IPS DF 6.9 (cell line): ENCODE measurements at regions not wholly inside any gene's neighbourhood (a gene's known extent, or its start where the extent isn't known, plus 50 kb on each side); places are given as distances from the start of the nearest gene placed in this dataset.

Experiments
- DNase-seq: peaks from one replicate; pipeline ENCODE4 v3.0.0-alpha.2; 2013; ENCODE audit warnings: low read depth, low spot score
- H3K27ac ChIP-seq: one replicate; pipeline ENCODE4 v1.5.1; 2013; ENCODE audit warnings: low read length, control low read depth
- H3K27me3 ChIP-seq: 2 replicates; pipeline ENCODE4 v1.6.1; 2013; ENCODE audit warnings: mild to moderate bottlenecking, low read length; ENCODE audit not compliant: control insufficient read depth, insufficient read depth
- H3K36me3 ChIP-seq: 2 replicates; pipeline ENCODE4 v1.6.1; 2013; ENCODE audit warnings: low read length; ENCODE audit not compliant: control insufficient read depth, insufficient read depth
- H3K4me1 ChIP-seq: 2 replicates; pipeline ENCODE4 v1.6.1; 2013; ENCODE audit warnings: low read length; ENCODE audit not compliant: control insufficient read depth, insufficient read depth
- H3K4me3 ChIP-seq: 2 replicates; pipeline ENCODE4 v1.5.1; 2013; ENCODE audit warnings: mild to moderate bottlenecking, low read length
- H3K9me3 ChIP-seq: 2 replicates; pipeline ENCODE4 v1.6.1; 2013; ENCODE audit warnings: low read length, inconsistent platforms; ENCODE audit not compliant: control insufficient read depth, insufficient read depth
- WGBS: extraction: QIAGEN DNeasy Blood & Tissue Kit; methylation state at CpG from one replicate; pipeline ENCODE4 v1.1.7; 2013; ENCODE audit warnings: mixed read lengths, missing lambda C conversion rate; ENCODE audit not compliant: insufficient read length, insufficient coverage; 5-methylcytosine and 5-hydroxymethylcytosine counted together

GRCh38 chr3:126267169-126267975 lies 87.0 kb upstream of the ALDH1L1 start:
- Histone ChIP-seq H3K27me3 (no peaks in the 10 kb centered on the region; the same call in 1 of the 2 replicates), H3K36me3 (no peaks in the 10 kb centered on the region), H3K9me3 (no peaks in the 10 kb centered on the region), H3K4me3 (peak overlapping the region; percentile 38; the same call in 1 of the 2 replicates), H3K27ac (no peak overlapping the region), H3K4me1 (peaks cover 11% of the 10 kb centered on the region)
- no peak for DNase-seq
- no CpG with 5 or more reads among the region's 62 CpGs for WGBS

DNA sequence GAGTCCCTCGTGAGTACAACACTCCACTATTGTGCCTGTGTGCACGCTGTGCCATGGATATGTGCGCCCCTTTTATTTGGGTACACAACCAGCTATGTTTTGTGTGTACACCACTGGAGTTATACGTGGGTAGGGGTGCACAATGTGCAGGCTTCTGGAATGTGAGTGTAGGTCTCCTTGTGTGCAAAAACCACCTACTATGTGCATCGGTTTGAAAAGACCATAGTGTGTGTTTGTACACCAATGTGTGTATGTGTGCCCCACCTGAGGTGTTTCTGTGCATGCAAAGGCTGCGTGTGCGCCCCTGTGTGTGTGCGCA lies 86.4 kb upstream of the ALDH1L1 start:
- Histone ChIP-seq H3K9me3 (no peaks in the 10 kb centered on the region), H3K36me3 (no peaks in the 10 kb centered on the region), H3K27ac (no peak overlapping the region), H3K4me3 (peak overlapping the region; percentile 38; the same call in 1 of the 2 replicates), H3K27me3 (no peaks in the 10 kb centered on the region; the same call in 1 of the 2 replicates), H3K4me1 (peaks cover 11% of the 10 kb centered on the region)
- DNase-seq: no peak
- WGBS: no CpG with 5 or more reads among the region's 8 CpGs

GRCh38 chr3:126266291-126266840 lies 86.0 kb upstream of the ALDH1L1 start:
- Histone ChIP-seq H3K27ac (no peak overlapping the region), H3K4me1 (peaks cover 11% of the 10 kb centered on the region), H3K9me3 (no peaks in the 10 kb centered on the region), H3K4me3 (no peak overlapping the region), H3K36me3 (no peaks in the 10 kb centered on the region), H3K27me3 (no peaks in the 10 kb centered on the region; the same call in 1 of the 2 replicates)
- WGBS: no CpG with 5 or more reads among the region's 15 CpGs
- DNase-seq: no peak

DNA sequence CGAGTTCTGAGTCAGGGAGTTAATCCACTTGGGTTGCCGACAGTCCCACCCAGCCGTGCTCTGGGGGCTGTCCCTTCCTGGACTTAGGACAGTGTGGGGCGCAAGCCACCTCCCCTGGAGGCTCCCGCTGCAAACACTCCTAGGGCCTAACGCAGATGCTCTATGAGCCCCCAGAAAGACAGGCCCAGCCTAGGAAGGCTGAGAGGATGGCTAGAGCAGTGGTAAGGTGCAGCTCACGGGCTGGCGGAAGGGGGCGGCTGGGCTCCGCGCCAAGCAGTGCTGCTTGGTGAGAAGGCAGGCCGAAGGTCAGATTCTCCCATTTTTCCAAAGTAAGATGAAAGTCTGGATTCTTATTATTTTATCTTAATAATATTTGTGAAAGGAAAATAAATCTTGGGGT lies 84.6 kb upstream of the ALDH1L1 start:
- H3K36me3 ChIP-seq: no peaks in the 10 kb centered on the region
- H3K4me1 ChIP-seq: peaks cover 11% of the 10 kb centered on the region
- no peaks in the 10 kb centered on the region for H3K9me3 ChIP-seq
- H3K4me3 ChIP-seq: no peak overlapping the region
- H3K27ac ChIP-seq: no peak overlapping the region
- no peaks in the 10 kb centered on the region; the same call in 1 of the 2 replicates for H3K27me3 ChIP-seq
- DNase-seq: no peak
- WGBS: no CpG with 5 or more reads among the region's 12 CpGs

DNA sequence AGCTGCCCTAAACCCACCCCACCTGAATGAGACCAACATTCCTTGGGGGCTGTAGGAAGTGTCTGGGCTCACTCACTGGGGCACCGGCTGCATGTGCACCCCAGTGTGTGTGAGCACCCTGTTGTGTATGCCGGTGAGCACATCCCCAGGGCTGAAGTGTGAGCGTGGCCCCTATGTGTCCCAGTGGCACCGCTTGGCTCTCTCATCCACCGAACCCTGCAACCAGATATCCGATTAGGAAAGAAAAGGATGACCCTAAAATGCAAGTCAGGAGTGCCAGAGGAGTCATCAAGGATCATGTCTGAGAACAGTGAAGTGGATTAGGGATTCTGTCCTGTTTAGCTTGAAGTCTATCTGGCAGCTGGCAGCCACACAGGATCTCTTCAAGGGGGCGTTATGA lies 84.0 kb upstream of the ALDH1L1 start:
- Histone ChIP-seq H3K4me3 (no peak overlapping the region), H3K27me3 (no peaks in the 10 kb centered on the region; the same call in 1 of the 2 replicates), H3K9me3 (no peaks in the 10 kb centered on the region), H3K4me1 (peaks cover 11% of the 10 kb centered on the region), H3K36me3 (no peaks in the 10 kb centered on the region), H3K27ac (no peak overlapping the region)
- DNase-seq: no peak
- WGBS: no CpG with 5 or more reads among the region's 7 CpGs

DNA sequence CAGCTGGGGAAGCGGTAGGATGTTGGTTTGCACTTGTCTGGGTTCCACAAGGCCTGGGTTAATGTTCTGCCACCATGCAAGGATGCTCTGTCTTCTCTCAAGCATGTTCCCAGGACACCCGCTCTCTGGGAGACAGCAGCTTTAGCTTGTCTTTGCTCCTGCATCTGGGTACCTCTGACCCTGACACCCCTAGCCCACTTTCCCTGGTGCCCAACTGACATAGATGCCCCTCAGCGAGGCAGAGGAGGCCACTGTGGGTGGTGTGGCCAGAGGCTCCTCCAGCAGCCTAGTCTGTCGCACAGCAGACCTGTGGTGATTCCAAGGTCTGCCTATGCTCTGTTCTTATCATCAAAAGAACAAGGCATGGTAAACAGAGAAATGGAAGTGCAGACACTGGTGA lies 83.6 kb upstream of the ALDH1L1 start:
- Histone ChIP-seq H3K27me3 (no peaks in the 10 kb centered on the region; the same call in 1 of the 2 replicates), H3K4me3 (no peak overlapping the region), H3K27ac (no peak overlapping the region), H3K4me1 (peaks cover 11% of the 10 kb centered on the region), H3K36me3 (no peaks in the 10 kb centered on the region), H3K9me3 (no peaks in the 10 kb centered on the region)
- no CpG with 5 or more reads among the region's 4 CpGs for WGBS
- DNase-seq: no peak

- no peaks in the 10 kb centered on the region for H3K9me3 ChIP-seq
- H3K4me3 ChIP-seq: no peak overlapping the region
- no peak overlapping the region for H3K27ac ChIP-seq
- H3K4me1 ChIP-seq: peaks cover 11% of the 10 kb centered on the region
- no CpG with 5 or more reads among the region's 9 CpGs for WGBS
- H3K36me3 ChIP-seq: no peaks in the 10 kb centered on the region
- DNase-seq: no peak
- no peaks in the 10 kb centered on the region; the same call in 1 of the 2 replicates for H3K27me3 ChIP-seq
Observed at GRCh38 chr3:126263539-126263938, 83.2 kb upstream of the ALDH1L1 start.

DNA sequence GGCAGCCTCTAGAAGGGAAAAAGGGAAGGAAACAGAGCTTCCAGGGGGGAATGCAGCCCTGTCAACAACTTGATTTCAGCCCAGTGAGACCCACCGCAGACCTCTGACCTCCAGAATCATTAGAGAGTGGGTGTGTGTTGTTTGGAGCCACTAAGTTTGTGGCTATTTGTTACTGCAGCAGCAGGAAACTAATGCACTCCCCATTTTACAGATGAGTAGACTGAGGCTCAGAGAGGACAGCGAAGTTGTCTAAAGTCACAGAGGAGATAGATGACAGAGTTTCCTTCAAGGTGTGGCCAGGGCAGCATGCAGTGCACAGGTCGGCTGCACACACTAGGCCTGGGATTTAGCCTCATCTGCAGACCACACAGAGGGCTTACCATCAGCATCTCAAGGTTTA lies 81.8 kb upstream of the ALDH1L1 start:
- Histone ChIP-seq H3K4me3 (no peak overlapping the region), H3K4me1 (peaks cover 7% of the 10 kb centered on the region)
- WGBS: no CpG with 5 or more reads among the region's 3 CpGs

DNA sequence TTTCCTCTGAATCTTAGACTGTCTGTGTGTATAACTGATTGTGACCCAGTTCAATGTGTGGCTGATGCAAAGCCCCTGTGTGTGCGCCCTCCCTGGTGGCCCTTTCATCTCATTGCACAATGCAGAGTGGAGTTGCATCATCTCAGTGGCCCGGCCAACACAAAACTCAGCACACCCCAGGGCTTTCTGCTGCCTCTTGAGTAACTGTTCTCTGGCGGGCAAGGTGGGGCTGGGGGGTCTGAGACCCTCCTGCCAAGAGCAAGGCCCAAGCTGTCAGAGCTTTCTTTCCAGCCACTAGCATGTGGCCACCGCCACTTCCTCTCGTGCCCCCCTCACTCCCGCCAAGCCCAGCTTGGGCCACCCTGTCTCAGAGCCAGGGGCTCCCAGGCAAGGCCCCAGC lies 80.7 kb upstream of the ALDH1L1 start:
- Histone ChIP-seq H3K4me3 (no peak overlapping the region), H3K27ac (no peak overlapping the region)
- DNase-seq: no peak

More for the DNA sequence above, 81.8 kb upstream of the ALDH1L1 start:
- Histone ChIP-seq H3K36me3 (no peaks in the 10 kb centered on the region), H3K27ac (no peak overlapping the region), H3K27me3 (no peaks in the 10 kb centered on the region; the same call in 1 of the 2 replicates), H3K9me3 (no peaks in the 10 kb centered on the region)
- no peak for DNase-seq

GRCh38 chr3:126259411-126260391 lies 79.3 kb upstream of the ALDH1L1 start:
- H3K4me1 ChIP-seq: no peaks in the 10 kb centered on the region
- H3K27ac ChIP-seq: no peak overlapping the region
- DNase-seq: no peak
- no peaks in the 10 kb centered on the region for H3K36me3 ChIP-seq
- no peaks in the 10 kb centered on the region for H3K9me3 ChIP-seq
- H3K4me3 ChIP-seq: no peak overlapping the region
- WGBS: 100% methylated on average over 1 of the region's 23 CpGs
- no peaks in the 10 kb centered on the region for H3K27me3 ChIP-seq

More for the DNA sequence above, 80.7 kb upstream of the ALDH1L1 start:
- no peaks in the 10 kb centered on the region for H3K36me3 ChIP-seq
- peaks cover 2% of the 10 kb centered on the region; the same call in 1 of the 2 replicates for H3K4me1 ChIP-seq
- no CpG with 5 or more reads among the region's 6 CpGs for WGBS
- no peaks in the 10 kb centered on the region for H3K9me3 ChIP-seq
- H3K27me3 ChIP-seq: no peaks in the 10 kb centered on the region
